ENCODE measurements at regions not wholly inside any gene's neighbourhood (a gene's known extent, or its start where the extent isn't known, plus 50 kb on each side); places are given as distances from the start of the nearest gene placed in this dataset.
A peak's percentile ranks its signal among the peaks of the same experiment; 100 is the strongest.
"Not testable (repeated sequence)": the region's sequence is repeated elsewhere in the genome, so short reads cannot be mapped to it uniquely, and the experiment has no call there.

- no peak for DNase-seq
Observed at GRCh38 chr4:100630341-100630740, 112.5 kb upstream of the EMCN start.

GRCh38 chr4:100609810-100610209 is 92.0 kb upstream of the EMCN start:
- DNase-seq = no peak

DNA sequence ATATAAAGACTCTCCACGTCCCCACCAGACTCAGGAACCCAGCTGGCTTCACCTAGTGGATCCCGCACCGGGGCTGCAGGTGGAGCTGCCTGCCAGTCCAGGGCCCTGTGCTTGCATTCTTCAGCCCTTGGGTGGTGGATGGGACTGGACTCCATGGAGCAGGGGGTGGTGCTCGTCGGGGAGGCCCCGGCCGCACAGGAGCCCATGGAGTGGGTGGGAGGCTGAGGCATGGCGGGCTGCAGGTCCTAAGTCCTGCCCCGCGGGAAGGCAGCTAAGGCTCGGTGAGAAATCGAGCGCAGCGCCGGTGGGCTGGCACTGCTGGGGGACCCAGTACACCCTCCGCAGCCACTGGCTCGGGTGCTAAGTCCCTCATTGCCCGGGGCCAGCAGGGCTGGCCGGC is 90.8 kb upstream of the EMCN start:
- not testable (repeated sequence) for DNase-seq

DNA sequence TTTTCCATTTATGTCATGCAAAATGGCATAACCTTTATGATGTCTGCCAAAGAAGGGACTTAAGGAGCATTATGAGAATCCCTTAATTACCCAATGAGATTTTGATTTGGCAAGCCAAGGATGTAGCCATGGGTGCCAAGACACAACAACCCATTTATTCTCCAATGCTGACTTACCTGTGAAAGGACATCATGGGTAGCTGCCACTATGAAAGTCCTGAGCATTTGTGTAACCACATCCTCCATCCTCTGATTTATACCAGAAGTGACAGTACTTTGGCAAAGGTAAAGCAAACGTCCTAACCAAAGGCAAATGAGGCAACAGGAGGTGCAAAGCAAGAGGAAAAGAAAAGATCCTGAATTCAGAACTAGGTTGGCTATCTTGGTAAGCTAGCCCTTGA is 87.3 kb upstream of the EMCN start:
- no peak for DNase-seq

- no peak for DNase-seq
Observed at GRCh38 chr4:100593935-100594334, 76.1 kb upstream of the EMCN start.

- DNase-seq = no peak
Observed at GRCh38 chr4:100591161-100591876, 73.5 kb upstream of the EMCN start.

- peak; percentile 5 for DNase-seq
Observed at GRCh38 chr4:100590325-100590724, 72.5 kb upstream of the EMCN start.

DNA sequence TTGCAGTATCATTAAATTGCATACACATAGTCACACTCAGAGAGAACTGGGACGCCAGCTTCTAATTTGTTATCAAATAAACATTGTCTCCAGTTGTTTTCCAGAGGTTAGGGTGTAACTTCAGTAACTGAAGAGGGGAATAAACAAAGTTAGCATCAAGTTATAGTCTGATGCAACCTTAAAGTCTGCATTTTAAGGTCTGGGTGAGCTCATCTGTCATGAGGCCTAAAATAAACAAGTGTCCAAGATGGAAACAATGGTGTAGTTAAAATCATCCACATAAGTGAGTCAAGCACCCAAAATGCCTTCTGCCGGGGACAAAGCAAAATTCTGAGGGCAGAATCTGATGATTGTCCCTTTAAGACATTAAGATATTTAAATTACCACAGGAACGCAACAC is 70.3 kb upstream of the EMCN start:
- no peak for DNase-seq

DNA sequence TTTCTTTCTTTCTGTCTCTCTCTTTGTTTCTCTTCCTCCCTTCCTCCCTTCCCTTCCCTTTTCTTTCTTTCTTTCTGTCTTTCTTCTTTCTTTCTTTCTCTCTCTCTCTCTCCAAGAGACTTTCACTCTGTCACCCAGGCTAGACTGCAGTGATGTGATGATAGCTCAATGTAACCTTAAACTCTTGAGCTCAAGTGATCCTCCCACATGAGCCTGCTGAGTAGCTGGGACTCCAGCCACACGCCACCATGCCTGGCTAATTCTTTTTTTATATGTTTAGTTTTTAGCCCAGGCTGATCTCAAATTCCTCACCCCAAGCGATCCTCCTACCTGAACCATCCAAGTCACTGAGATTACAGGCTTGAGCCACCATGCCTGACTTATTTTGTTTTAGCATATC is 64.3 kb upstream of the EMCN start:
- no peak for DNase-seq

DNA sequence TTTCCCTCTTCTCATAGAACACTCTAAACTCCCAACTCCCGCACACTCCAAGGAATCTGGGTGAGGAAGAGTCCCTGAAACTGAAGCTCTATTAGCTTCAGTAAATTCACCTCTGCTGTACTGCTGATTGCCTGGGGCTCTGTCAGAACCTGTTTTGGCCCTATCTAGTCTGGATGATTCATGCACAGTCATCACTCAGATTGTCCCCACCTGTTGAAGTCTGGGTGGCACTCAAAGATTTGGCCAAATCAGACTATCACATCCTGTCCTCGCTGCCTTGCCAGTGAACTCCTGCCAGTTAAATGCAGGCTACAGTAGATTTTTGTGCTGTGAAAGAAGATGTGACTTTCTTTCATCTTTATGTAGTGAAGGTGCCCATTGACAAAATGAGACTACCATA is 63.5 kb upstream of the EMCN start:
- DNase-seq = no peak

DNA sequence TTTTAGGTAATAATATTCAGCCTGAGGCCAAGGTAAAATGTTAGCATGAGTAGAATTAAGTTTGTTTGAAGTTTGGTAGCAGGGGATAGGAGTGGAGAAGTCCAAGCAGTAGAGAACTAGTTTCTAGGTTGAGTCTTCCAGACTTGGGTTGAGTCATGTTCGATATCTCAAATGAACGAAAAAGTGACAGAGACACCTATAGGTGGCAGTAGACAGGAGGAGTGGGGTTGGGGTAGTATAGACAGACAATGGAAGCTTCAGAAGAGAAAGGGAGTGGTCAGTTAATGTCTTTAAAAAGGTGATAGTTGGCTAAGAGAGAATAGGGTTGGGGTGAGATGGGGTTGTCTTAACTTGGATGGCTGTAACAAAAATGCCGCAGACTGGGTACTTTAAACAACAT is 58.7 kb upstream of the EMCN start:
- DNase-seq = no peak

DNA sequence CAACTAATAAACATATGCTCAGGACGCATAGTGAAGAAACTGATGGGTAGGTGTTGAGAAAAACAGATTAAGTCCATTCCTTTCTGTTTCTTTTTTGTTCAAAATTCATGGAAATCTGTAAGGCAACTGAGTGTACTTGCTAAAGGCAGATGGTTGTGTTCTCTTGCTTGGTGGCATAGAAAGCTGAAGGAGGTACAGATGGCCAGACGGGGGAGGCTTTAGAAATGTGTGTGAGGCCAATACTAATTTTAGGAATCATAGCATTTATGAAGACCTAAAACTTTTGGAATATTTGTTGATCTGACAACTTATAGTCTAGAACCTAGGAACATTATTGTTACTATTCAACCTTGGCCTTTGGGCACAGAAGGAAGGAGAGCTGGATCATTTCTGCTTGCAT is 56.8 kb upstream of the EMCN start:
- DNase-seq = no peak

DNA sequence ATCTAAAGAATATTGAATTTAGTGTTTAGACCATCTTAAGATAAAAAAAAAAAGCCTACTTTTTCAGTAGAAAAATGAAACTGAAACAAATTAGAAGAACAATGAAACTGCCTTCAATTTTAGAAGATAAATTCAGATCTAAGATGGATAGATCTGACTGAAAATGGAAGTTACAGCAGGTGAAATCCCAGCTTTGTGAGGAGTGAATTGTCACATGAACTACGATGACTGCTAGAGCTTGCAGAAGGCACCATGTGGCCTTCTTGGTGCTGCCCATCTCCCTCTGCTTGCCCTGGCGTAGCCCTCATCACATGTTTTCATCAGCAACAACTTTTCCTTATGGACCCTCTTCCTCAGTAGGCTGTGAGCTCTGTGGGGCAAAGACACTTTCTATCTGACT is 51.4 kb upstream of the EMCN start:
- no peak for DNase-seq

All from fibroblast of skin of right biceps (primary cell).